Esophagus squamous epithelium (tissue), 5 donors: ENCODE measurements at regions not wholly inside any gene's neighbourhood (a gene's known extent, or its start where the extent isn't known, plus 50 kb on each side); places are given as distances from the start of the nearest gene placed in this dataset.

Source experiments
- DNase-seq: peaks from one replicate; lab custom pipeline; 2025; lab: John Stamatoyannopoulos, UW
- H3K27ac ChIP-seq, 4 donors: fragments of 200-600 bp; sonication (generic); one replicate each; pipeline ENCODE4 v1.5.1; 2016 to 2019; ENCODE audit warnings: mild to moderate bottlenecking in 1 of 4
- H3K27me3 ChIP-seq, 4 donors: fragments of 200-600 bp; sonication (generic); 1 replicate in 3 of 4; 2 replicates in 1 of 4; pipeline versions ENCODE4 v1.5.1 to v1.6.0; 2017 to 2021; ENCODE audit warnings: antibody characterized with exemption in 1 of 4
- H3K36me3 ChIP-seq, 3 donors: fragments of 200-600 bp; sonication (generic); one replicate each; pipeline ENCODE4 v1.5.1; 2016 to 2019
- H3K4me1 ChIP-seq, 3 donors: fragments of 200-600 bp; sonication (generic); one replicate each; pipeline ENCODE4 v1.5.1; 2017 to 2019
- H3K4me3 ChIP-seq, 4 donors: fragments of 200-600 bp; sonication (generic); 1 replicate in 3 of 4; 2 replicates in 1 of 4; pipeline ENCODE4 v1.5.1; 2016 to 2019; ENCODE audit warnings: mild to moderate bottlenecking in 2 of 4, moderate library complexity in 1 of 4
- H3K9me3 ChIP-seq, 3 donors: fragments of 200-600 bp; sonication (generic); one replicate each; pipeline ENCODE4 v1.5.1; 2016 to 2019
- POLR2A ChIP-seq, 4 donors: fragments of 450-650 bp; IDR thresholded peaks; one replicate each; pipeline ENCODE4 v1.6.1; 2017; ENCODE audit warnings: antibody characterized with exemption in 4 of 4, mild to moderate bottlenecking in 4 of 4, moderate library complexity in 3 of 4
- WGBS, 2 donors: methylation state at CpG; one replicate each; pipeline ENCODE4 v1.1.5; 2018; 5-methylcytosine and 5-hydroxymethylcytosine counted together
- intact Hi-C: fragments of 100-400 bp; cut with DNase I; formaldehyde crosslinking; loops from one replicate; pipeline ENCODE4 v1.15.0; 2022
- TF ChIP-seq, protein P1 (sequence below), 6 experiments: fragments of 450-650 bp in 4 of 6; fragments of 200-600 bp in 2 of 6; sonication (generic) in 2 of 6; IDR thresholded peaks; one replicate each; pipeline ENCODE4 v1.5.1; 2016 to 2019; ENCODE audit warnings: antibody characterized with exemption in 6 of 6, mild to moderate bottlenecking in 4 of 6, moderate library complexity in 4 of 6
- donor health status: DM: yes; HTN: yes; CAD: no.

DNA sequence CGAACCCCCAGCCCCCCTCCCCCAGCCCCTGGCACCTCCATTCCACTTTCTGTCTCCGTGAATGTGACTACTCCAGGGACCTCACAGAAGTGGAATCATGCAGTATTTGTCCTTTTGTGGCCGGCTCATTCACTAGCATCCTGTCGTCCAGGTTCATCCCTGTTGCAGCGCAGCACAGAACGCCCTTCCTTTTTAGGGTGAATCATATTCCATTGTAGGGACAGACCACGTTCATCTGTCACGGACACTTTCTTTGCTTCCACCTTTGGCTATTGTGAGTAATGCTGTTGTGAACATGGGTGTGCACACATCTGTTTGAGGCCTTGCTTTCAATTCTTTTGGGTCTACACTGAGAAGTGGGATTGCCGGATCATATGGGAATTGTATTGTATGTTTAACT is 148.9 kb upstream of the IQSEC1 start:
- no peaks in the 10 kb centered on the region for H3K36me3 ChIP-seq
- TF ChIP-seq, protein P1, sequence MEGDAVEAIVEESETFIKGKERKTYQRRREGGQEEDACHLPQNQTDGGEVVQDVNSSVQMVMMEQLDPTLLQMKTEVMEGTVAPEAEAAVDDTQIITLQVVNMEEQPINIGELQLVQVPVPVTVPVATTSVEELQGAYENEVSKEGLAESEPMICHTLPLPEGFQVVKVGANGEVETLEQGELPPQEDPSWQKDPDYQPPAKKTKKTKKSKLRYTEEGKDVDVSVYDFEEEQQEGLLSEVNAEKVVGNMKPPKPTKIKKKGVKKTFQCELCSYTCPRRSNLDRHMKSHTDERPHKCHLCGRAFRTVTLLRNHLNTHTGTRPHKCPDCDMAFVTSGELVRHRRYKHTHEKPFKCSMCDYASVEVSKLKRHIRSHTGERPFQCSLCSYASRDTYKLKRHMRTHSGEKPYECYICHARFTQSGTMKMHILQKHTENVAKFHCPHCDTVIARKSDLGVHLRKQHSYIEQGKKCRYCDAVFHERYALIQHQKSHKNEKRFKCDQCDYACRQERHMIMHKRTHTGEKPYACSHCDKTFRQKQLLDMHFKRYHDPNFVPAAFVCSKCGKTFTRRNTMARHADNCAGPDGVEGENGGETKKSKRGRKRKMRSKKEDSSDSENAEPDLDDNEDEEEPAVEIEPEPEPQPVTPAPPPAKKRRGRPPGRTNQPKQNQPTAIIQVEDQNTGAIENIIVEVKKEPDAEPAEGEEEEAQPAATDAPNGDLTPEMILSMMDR (IDR thresholded peaks at IDR 0.05): no peak
- TF ChIP-seq POLR2A (IDR thresholded peaks at IDR 0.05): no peak
- peaks cover 0 to 2% (median 0%) of the 10 kb centered on the region in 4 donors for H3K27me3 ChIP-seq
- no peak for DNase-seq
- H3K9me3 ChIP-seq: no peaks in the 10 kb centered on the region
- no peak overlapping the region for H3K27ac ChIP-seq
- H3K4me3 ChIP-seq: no peak overlapping the region
- WGBS, 2 donors: 66 to 77% methylated on average over 8 to 9 of the region's 9 CpGs
- intact Hi-C loops: no loop called here
- peaks cover 0 to 10% (median 0%) of the 10 kb centered on the region in 3 donors for H3K4me1 ChIP-seq

- intact Hi-C loops: no loop called here
- no peak for DNase-seq
- TF ChIP-seq, protein P1 (IDR thresholded peaks at IDR 0.05): no peak
- TF ChIP-seq POLR2A (IDR thresholded peaks at IDR 0.05): no peak
- Histone ChIP-seq H3K27me3 (peaks cover 0 to 6% (median 0%) of the 10 kb centered on the region in 4 donors), H3K27ac (no peak overlapping the region), H3K36me3 (no peaks in the 10 kb centered on the region), H3K4me1 (peaks cover 0 to 10% (median 0%) of the 10 kb centered on the region in 3 donors), H3K4me3 (no peak overlapping the region), H3K9me3 (no peaks in the 10 kb centered on the region)
- 70% methylated on average over 2 of the region's 17 CpGs; no CpG with 5 or more reads in 1 of the 2 donors for WGBS, 2 donors
Measured at GRCh38 chr3:13221491-13222061, 148.3 kb upstream of the IQSEC1 start.

GRCh38 chr3:13220991-13221390 is 147.8 kb upstream of the IQSEC1 start:
- intact Hi-C loops: no loop called here
- 60 to 73% methylated on average over 2 to 4 of the region's 8 CpGs for WGBS, 2 donors
- Histone ChIP-seq H3K27me3 (peaks cover 0 to 6% (median 0%) of the 10 kb centered on the region in 4 donors), H3K4me3 (no peak overlapping the region), H3K36me3 (no peaks in the 10 kb centered on the region), H3K4me1 (peaks cover 0 to 10% (median 0%) of the 10 kb centered on the region in 3 donors), H3K27ac (no peak overlapping the region), H3K9me3 (no peaks in the 10 kb centered on the region)
- DNase-seq: no peak
- TF ChIP-seq POLR2A (IDR thresholded peaks at IDR 0.05): no peak
- TF ChIP-seq, protein P1 (IDR thresholded peaks at IDR 0.05): no peak

DNA sequence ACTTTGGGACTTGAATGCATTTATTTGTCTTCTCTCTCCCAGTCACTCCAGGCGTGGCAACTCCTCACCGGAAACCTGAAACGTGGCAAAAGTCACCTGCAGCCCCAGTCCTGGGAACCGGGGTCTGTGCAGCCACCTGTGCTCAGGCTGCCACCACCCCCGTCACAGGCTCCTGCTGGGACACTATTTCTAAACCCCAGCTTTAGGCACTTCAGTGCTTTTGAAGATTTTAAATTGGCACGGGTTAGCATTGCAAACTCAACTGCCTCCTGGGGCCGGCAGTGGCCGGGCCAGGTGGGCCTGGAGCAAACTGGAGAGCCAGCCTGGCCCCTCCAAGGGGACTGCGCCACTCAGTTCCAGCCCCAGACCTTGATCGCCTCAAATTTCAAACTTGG is 146.7 kb upstream of the IQSEC1 start:
- H3K9me3 ChIP-seq: no peaks in the 10 kb centered on the region
- peaks cover 0 to 10% (median 0%) of the 10 kb centered on the region in 3 donors for H3K4me1 ChIP-seq
- no peak overlapping the region for H3K27ac ChIP-seq
- peaks cover 0 to 12% (median 0%) of the 10 kb centered on the region in 4 donors for H3K27me3 ChIP-seq
- no peak overlapping the region for H3K4me3 ChIP-seq
- intact Hi-C loops: no loop called here
- DNase-seq: no peak
- WGBS, 2 donors: 77 to 84% methylated on average over 9 to 10 of the region's 10 CpGs
- no peaks in the 10 kb centered on the region for H3K36me3 ChIP-seq
- TF ChIP-seq, protein P1 (IDR thresholded peaks at IDR 0.05): no peak
- TF ChIP-seq POLR2A (IDR thresholded peaks at IDR 0.05): no peak

- intact Hi-C loops: no loop called here
- 70 to 78% methylated on average over 2 to 11 of the region's 20 CpGs for WGBS, 2 donors
- peaks cover 0 to 18% (median 0%) of the 10 kb centered on the region in 4 donors for H3K27me3 ChIP-seq
- TF ChIP-seq, protein P1 (IDR thresholded peaks at IDR 0.05): no peak
- TF ChIP-seq POLR2A (IDR thresholded peaks at IDR 0.05): no peak
- DNase-seq: no peak
- no peaks in the 10 kb centered on the region for H3K36me3 ChIP-seq
- H3K27ac ChIP-seq: no peak overlapping the region
- peaks cover 0 to 10% (median 0%) of the 10 kb centered on the region in 3 donors for H3K4me1 ChIP-seq
- no peaks in the 10 kb centered on the region for H3K9me3 ChIP-seq
- H3K4me3 ChIP-seq: no peak overlapping the region
Measured at GRCh38 chr3:13219077-13219901, 146.1 kb upstream of the IQSEC1 start.
